ENCODE measurements at regions not wholly inside any gene's neighbourhood (a gene's known extent, or its start where the extent isn't known, plus 50 kb on each side); places are given as distances from the start of the nearest gene placed in this dataset.

- no peaks in the 10 kb centered on the region for H3K4me1 Mint-ChIP-seq (ENCODE audit: low read depth)
- ATAC-seq (replicated peaks in 1 of 2) (no peak), DNase-seq (no peak)
- no peak overlapping the region for H3K27ac Mint-ChIP-seq
- H3K9me3 Mint-ChIP-seq = no peaks in the 10 kb centered on the region
- H3K27me3 Mint-ChIP-seq (ENCODE audit: low read depth) = peaks cover 10% of the 10 kb centered on the region
- no peak overlapping the region for H3K4me3 Mint-ChIP-seq
- no peaks in the 10 kb centered on the region for H3K36me3 Mint-ChIP-seq (ENCODE audit: insufficient read depth in 2 of 2)
These were observed 112.0 kb upstream of the ADRA2C start for GRCh38 chr4:3654036-3654807.

- ATAC-seq (replicated peaks in 1 of 2) (no peak), DNase-seq (no peak)
- no peaks in the 10 kb centered on the region for H3K4me1 Mint-ChIP-seq (ENCODE audit: low read depth)
- H3K4me3 Mint-ChIP-seq = no peak overlapping the region
- H3K27ac Mint-ChIP-seq = no peak overlapping the region
- no peaks in the 10 kb centered on the region for H3K36me3 Mint-ChIP-seq (ENCODE audit: insufficient read depth in 2 of 2)
- H3K9me3 Mint-ChIP-seq = no peaks in the 10 kb centered on the region
- peaks cover 10% of the 10 kb centered on the region for H3K27me3 Mint-ChIP-seq (ENCODE audit: low read depth)
These were observed 113.6 kb upstream of the ADRA2C start for GRCh38 chr4:3652586-3652985.

- Mint-ChIP-seq H3K27me3 (ENCODE audit: low read depth) (peaks cover 5% of the 10 kb centered on the region), H3K4me1 (ENCODE audit: low read depth) (no peaks in the 10 kb centered on the region), H3K27ac (no peak overlapping the region), H3K9me3 (no peaks in the 10 kb centered on the region), H3K4me3 (no peak overlapping the region), H3K36me3 (ENCODE audit: insufficient read depth in 2 of 2) (no peaks in the 10 kb centered on the region)
- no peak for DNase-seq
- no peak for ATAC-seq (replicated peaks in 1 of 2)
These were observed 114.8 kb upstream of the ADRA2C start for GRCh38 chr4:3651267-3651845.

GRCh38 chr4:3649491-3649890, 116.7 kb upstream of the ADRA2C start:
- Mint-ChIP-seq H3K4me3 (no peak overlapping the region), H3K36me3 (ENCODE audit: insufficient read depth in 2 of 2) (no peaks in the 10 kb centered on the region), H3K27ac (no peak overlapping the region), H3K4me1 (ENCODE audit: low read depth) (no peaks in the 10 kb centered on the region), H3K9me3 (no peaks in the 10 kb centered on the region), H3K27me3 (ENCODE audit: low read depth) (no peaks in the 10 kb centered on the region)
- ATAC-seq (replicated peaks in 1 of 2) (no peak), DNase-seq (no peak)

GRCh38 chr4:3648731-3649130, 116.5 kb upstream of the LRPAP1 start:
- H3K9me3 Mint-ChIP-seq = no peaks in the 10 kb centered on the region
- no peaks in the 10 kb centered on the region for H3K4me1 Mint-ChIP-seq (ENCODE audit: low read depth)
- H3K36me3 Mint-ChIP-seq (ENCODE audit: insufficient read depth in 2 of 2) = no peaks in the 10 kb centered on the region
- no peak overlapping the region for H3K4me3 Mint-ChIP-seq
- no peak for DNase-seq
- no peak overlapping the region for H3K27ac Mint-ChIP-seq
- no peaks in the 10 kb centered on the region for H3K27me3 Mint-ChIP-seq (ENCODE audit: low read depth)
- no peak for ATAC-seq (replicated peaks in 1 of 2)

- Mint-ChIP-seq H3K27ac (no peak overlapping the region), H3K4me1 (ENCODE audit: low read depth) (no peaks in the 10 kb centered on the region), H3K9me3 (no peaks in the 10 kb centered on the region), H3K27me3 (ENCODE audit: low read depth) (no peaks in the 10 kb centered on the region), H3K36me3 (ENCODE audit: insufficient read depth in 2 of 2) (no peaks in the 10 kb centered on the region), H3K4me3 (no peak overlapping the region)
- DNase-seq (no peak), ATAC-seq (replicated peaks in 1 of 2) (no peak)
These were observed 116.0 kb upstream of the LRPAP1 start for GRCh38 chr4:3648195-3648594.

GRCh38 chr4:3647421-3647820, 115.2 kb upstream of the LRPAP1 start:
- DNase-seq = no peak
- no peaks in the 10 kb centered on the region for H3K27me3 Mint-ChIP-seq (ENCODE audit: low read depth)
- no peaks in the 10 kb centered on the region for H3K9me3 Mint-ChIP-seq
- H3K4me1 Mint-ChIP-seq (ENCODE audit: low read depth) = no peaks in the 10 kb centered on the region
- H3K4me3 Mint-ChIP-seq = no peak overlapping the region
- H3K36me3 Mint-ChIP-seq (ENCODE audit: insufficient read depth in 2 of 2) = no peaks in the 10 kb centered on the region
- no peak for ATAC-seq (replicated peaks in 1 of 2)
- H3K27ac Mint-ChIP-seq = no peak overlapping the region

- Mint-ChIP-seq H3K4me3 (no peak overlapping the region), H3K4me1 (ENCODE audit: low read depth) (no peaks in the 10 kb centered on the region), H3K36me3 (ENCODE audit: insufficient read depth in 2 of 2) (no peaks in the 10 kb centered on the region), H3K27ac (no peak overlapping the region), H3K9me3 (no peaks in the 10 kb centered on the region), H3K27me3 (ENCODE audit: low read depth) (no peaks in the 10 kb centered on the region)
- DNase-seq (no peak), ATAC-seq (replicated peaks in 1 of 2) (no peak)
These were observed 113.8 kb upstream of the LRPAP1 start for GRCh38 chr4:3645711-3646679.

GRCh38 chr4:3644849-3645627, 112.8 kb upstream of the LRPAP1 start:
- ATAC-seq (replicated peaks in 1 of 2) (no peak), DNase-seq (no peak)
- no peaks in the 10 kb centered on the region for H3K36me3 Mint-ChIP-seq (ENCODE audit: insufficient read depth in 2 of 2)
- peaks cover under 1% of the 10 kb centered on the region for H3K27me3 Mint-ChIP-seq (ENCODE audit: low read depth)
- no peaks in the 10 kb centered on the region for H3K9me3 Mint-ChIP-seq
- no peak overlapping the region for H3K4me3 Mint-ChIP-seq
- H3K4me1 Mint-ChIP-seq (ENCODE audit: low read depth) = no peaks in the 10 kb centered on the region
- H3K27ac Mint-ChIP-seq = no peak overlapping the region

GRCh38 chr4:3643518-3644433, 111.6 kb upstream of the LRPAP1 start:
- no peaks in the 10 kb centered on the region for H3K9me3 Mint-ChIP-seq

GRCh38 chr4:3642806-3643517, 110.7 kb upstream of the LRPAP1 start:
- H3K4me1 Mint-ChIP-seq (ENCODE audit: low read depth) = no peaks in the 10 kb centered on the region
- peaks cover 5% of the 10 kb centered on the region for H3K27me3 Mint-ChIP-seq (ENCODE audit: low read depth)
- H3K36me3 Mint-ChIP-seq (ENCODE audit: insufficient read depth in 2 of 2) = no peaks in the 10 kb centered on the region
- no peak for ATAC-seq (replicated peaks in 1 of 2)
- DNase-seq = no peak
- H3K27ac Mint-ChIP-seq = no peak overlapping the region
- no peak overlapping the region for H3K4me3 Mint-ChIP-seq
- H3K9me3 Mint-ChIP-seq = no peaks in the 10 kb centered on the region

More at GRCh38 chr4:3643518-3644433, 111.6 kb upstream of the LRPAP1 start:
- H3K27ac Mint-ChIP-seq = no peak overlapping the region
- peaks cover 5% of the 10 kb centered on the region for H3K27me3 Mint-ChIP-seq (ENCODE audit: low read depth)
- DNase-seq (no peak), ATAC-seq (replicated peaks in 1 of 2) (no peak)
- no peaks in the 10 kb centered on the region for H3K4me1 Mint-ChIP-seq (ENCODE audit: low read depth)
- H3K36me3 Mint-ChIP-seq (ENCODE audit: insufficient read depth in 2 of 2) = no peaks in the 10 kb centered on the region
- no peak overlapping the region for H3K4me3 Mint-ChIP-seq

Measured in activated T-cell treated with anti-CD3 and anti-CD28 coated beads, Interleukin-2, amount 50 U/mL, for 72 hours (primary cell).